ENCODE measurements at regions not wholly inside any gene's neighbourhood (a gene's known extent, or its start where the extent isn't known, plus 50 kb on each side); places are given as distances from the start of the nearest gene placed in this dataset.

DNA sequence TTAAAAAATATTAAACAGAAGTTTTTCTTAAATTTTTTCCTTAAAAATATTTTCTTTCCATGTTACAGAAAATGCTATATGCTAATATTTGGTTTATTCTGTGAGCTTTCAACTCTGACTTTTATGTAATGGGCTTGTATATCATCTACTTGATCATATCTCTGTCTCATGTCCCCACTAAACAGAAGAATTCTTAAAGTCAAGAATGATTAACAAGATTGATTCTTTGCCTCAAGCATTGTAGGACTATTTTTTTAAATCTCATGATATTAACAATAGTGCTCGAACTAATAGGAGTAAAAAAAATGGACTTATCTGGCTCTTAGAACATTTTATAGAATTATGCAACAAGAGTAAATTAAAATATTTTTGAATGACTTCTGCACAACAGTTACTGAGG is 206.3 kb downstream of the C12orf50 start:
- TF ChIP-seq YY1 (IDR thresholded peaks at IDR 0.05; ENCODE audit: insufficient read depth, insufficient read length) (no peak), ZNF274 (IDR thresholded peaks at IDR 0.05; ENCODE audit: low read depth, low read length) (no peak)
